ENCODE measurements at regions not wholly inside any gene's neighbourhood (a gene's known extent, or its start where the extent isn't known, plus 50 kb on each side); places are given as distances from the start of the nearest gene placed in this dataset.
"Not testable (repeated sequence)": the region's sequence is repeated elsewhere in the genome, so short reads cannot be mapped to it uniquely, and the experiment has no call there.

- DNase-seq = no peak
These were observed 103.0 kb upstream of the OPCML start for GRCh38 chr11:133635244-133635739.

GRCh38 chr11:133628371-133628770, 96.1 kb upstream of the OPCML start:
- DNase-seq = not testable (repeated sequence)

GRCh38 chr11:133621611-133622010, 89.3 kb upstream of the OPCML start:
- DNase-seq = no peak

- DNase-seq = peak; percentile 72
These were observed 87.7 kb upstream of the OPCML start for GRCh38 chr11:133619973-133620372.

- DNase-seq = no peak
These were observed 87.1 kb upstream of the OPCML start for GRCh38 chr11:133619397-133619796.

GRCh38 chr11:133618544-133618943, 86.2 kb upstream of the OPCML start:
- DNase-seq = no peak

GRCh38 chr11:133608496-133608895, 76.2 kb upstream of the OPCML start:
- no peak for DNase-seq

- DNase-seq = no peak
These were observed 73.8 kb upstream of the OPCML start for GRCh38 chr11:133606124-133606523.

GRCh38 chr11:133605482-133605881, 73.2 kb upstream of the OPCML start:
- no peak for DNase-seq

GRCh38 chr11:133601641-133602040, 69.3 kb upstream of the OPCML start:
- DNase-seq = no peak

- no peak for DNase-seq
These were observed 68.5 kb upstream of the OPCML start for GRCh38 chr11:133600786-133601185.

GRCh38 chr11:133600306-133600705, 68.0 kb upstream of the OPCML start:
- no peak for DNase-seq

- no peak for DNase-seq
These were observed 66.6 kb upstream of the OPCML start for GRCh38 chr11:133598906-133599305.

- no peak for DNase-seq
These were observed 64.9 kb upstream of the OPCML start for GRCh38 chr11:133597236-133597635.

GRCh38 chr11:133595998-133596590, 63.8 kb upstream of the OPCML start:
- DNase-seq = no peak

- DNase-seq = no peak
These were observed 60.7 kb upstream of the OPCML start for GRCh38 chr11:133593036-133593435.

GRCh38 chr11:133586903-133587517, 54.7 kb upstream of the OPCML start:
- DNase-seq = no peak

- no peak for DNase-seq
These were observed 50.4 kb upstream of the OPCML start for GRCh38 chr11:133582750-133583149.

GRCh38 chr11:133582326-133582725, 50.0 kb upstream of the OPCML start:
- no peak for DNase-seq

All from DMS53 (cell line).